ENCODE measurements at regions not wholly inside any gene's neighbourhood (a gene's known extent, or its start where the extent isn't known, plus 50 kb on each side); places are given as distances from the start of the nearest gene placed in this dataset.
A peak's percentile ranks its signal among the peaks of the same experiment; 100 is the strongest.

- Histone ChIP-seq H2AFZ (ENCODE audit: low read length) (no peak overlapping the region), H3K79me2 (ENCODE audit: insufficient read depth, low read length) (no peaks in the 10 kb centered on the region), H3K36me3 (ENCODE audit: insufficient read depth, low read length) (no peaks in the 10 kb centered on the region), H3K27ac (ENCODE audit: low read depth, low read length) (no peak overlapping the region), H3K4me1 (ENCODE audit: insufficient read depth, low read length) (no peaks in the 10 kb centered on the region), H3K9me3 (ENCODE audit: low read depth, low read length) (no peaks in the 10 kb centered on the region), H3K27me3 (ENCODE audit: insufficient read depth, low read length) (no peaks in the 10 kb centered on the region), H3K4me3 (ENCODE audit: insufficient read depth, low read length) (no peak overlapping the region), H3K4me2 (ENCODE audit: insufficient read depth, low read length) (no peak overlapping the region), H4K20me1 (ENCODE audit: insufficient read depth, low read length) (no peaks in the 10 kb centered on the region)
- peak; percentile 84 for TF ChIP-seq CTCF (IDR thresholded peaks at IDR 0.05; ENCODE audit: extremely low read depth, low read depth, low read length)
- DNase-seq (ENCODE audit: insufficient read length, low spot score, missing footprints): peak; percentile 42
Measured at GRCh38 chr3:104564045-104564643, 802.6 kb upstream of the ALCAM start.

- no peaks in the 10 kb centered on the region for H4K20me1 ChIP-seq (ENCODE audit: insufficient read depth, low read length)
- TF ChIP-seq CTCF (IDR thresholded peaks at IDR 0.05; ENCODE audit: extremely low read depth, low read depth, low read length): no peak
- H3K27ac ChIP-seq (ENCODE audit: low read depth, low read length): no peak overlapping the region
- no peak overlapping the region for H3K4me3 ChIP-seq (ENCODE audit: insufficient read depth, low read length)
- H3K9me3 ChIP-seq (ENCODE audit: low read depth, low read length): no peaks in the 10 kb centered on the region
- no peaks in the 10 kb centered on the region for H3K4me1 ChIP-seq (ENCODE audit: insufficient read depth, low read length)
- no peak for DNase-seq (ENCODE audit: insufficient read length, low spot score, missing footprints)
- H3K36me3 ChIP-seq (ENCODE audit: insufficient read depth, low read length): no peaks in the 10 kb centered on the region
- H3K79me2 ChIP-seq (ENCODE audit: insufficient read depth, low read length): no peaks in the 10 kb centered on the region
- H3K4me2 ChIP-seq (ENCODE audit: insufficient read depth, low read length): no peak overlapping the region
- H3K27me3 ChIP-seq (ENCODE audit: insufficient read depth, low read length): no peaks in the 10 kb centered on the region
- no peak overlapping the region for H2AFZ ChIP-seq (ENCODE audit: low read length)
Measured at GRCh38 chr3:104566054-104566453, 800.7 kb upstream of the ALCAM start.

GRCh38 chr3:104575634-104576033 is 791.1 kb upstream of the ALCAM start:
- no peaks in the 10 kb centered on the region for H4K20me1 ChIP-seq (ENCODE audit: insufficient read depth, low read length)

GRCh38 chr3:104578558-104578957 is 788.2 kb upstream of the ALCAM start:
- no peaks in the 10 kb centered on the region for H3K27me3 ChIP-seq (ENCODE audit: insufficient read depth, low read length)
- H4K20me1 ChIP-seq (ENCODE audit: insufficient read depth, low read length): no peaks in the 10 kb centered on the region
- H3K4me3 ChIP-seq (ENCODE audit: insufficient read depth, low read length): no peak overlapping the region
- TF ChIP-seq CTCF (IDR thresholded peaks at IDR 0.05; ENCODE audit: extremely low read depth, low read depth, low read length): no peak
- H3K4me1 ChIP-seq (ENCODE audit: insufficient read depth, low read length): no peaks in the 10 kb centered on the region
- H3K79me2 ChIP-seq (ENCODE audit: insufficient read depth, low read length): no peaks in the 10 kb centered on the region
- H2AFZ ChIP-seq (ENCODE audit: low read length): no peak overlapping the region
- no peak for DNase-seq (ENCODE audit: insufficient read length, low spot score, missing footprints)
- H3K27ac ChIP-seq (ENCODE audit: low read depth, low read length): no peak overlapping the region
- no peaks in the 10 kb centered on the region for H3K36me3 ChIP-seq (ENCODE audit: insufficient read depth, low read length)
- H3K4me2 ChIP-seq (ENCODE audit: insufficient read depth, low read length): no peak overlapping the region
- peaks cover 10% of the 10 kb centered on the region for H3K9me3 ChIP-seq (ENCODE audit: low read depth, low read length)

More at GRCh38 chr3:104575634-104576033, 791.1 kb upstream of the ALCAM start:
- Histone ChIP-seq H3K4me3 (ENCODE audit: insufficient read depth, low read length) (no peak overlapping the region), H3K79me2 (ENCODE audit: insufficient read depth, low read length) (no peaks in the 10 kb centered on the region), H3K9me3 (ENCODE audit: low read depth, low read length) (peaks cover 10% of the 10 kb centered on the region), H3K36me3 (ENCODE audit: insufficient read depth, low read length) (no peaks in the 10 kb centered on the region), H3K27ac (ENCODE audit: low read depth, low read length) (no peak overlapping the region), H3K4me2 (ENCODE audit: insufficient read depth, low read length) (no peak overlapping the region), H3K27me3 (ENCODE audit: insufficient read depth, low read length) (no peaks in the 10 kb centered on the region), H2AFZ (ENCODE audit: low read length) (no peak overlapping the region), H3K4me1 (ENCODE audit: insufficient read depth, low read length) (no peaks in the 10 kb centered on the region)
- no peak for DNase-seq (ENCODE audit: insufficient read length, low spot score, missing footprints)
- no peak for TF ChIP-seq CTCF (IDR thresholded peaks at IDR 0.05; ENCODE audit: extremely low read depth, low read depth, low read length)

All from osteoblast (primary cell).